ENCODE measurements at regions not wholly inside any gene's neighbourhood (a gene's known extent, or its start where the extent isn't known, plus 50 kb on each side); places are given as distances from the start of the nearest gene placed in this dataset.
A peak's percentile ranks its signal among the peaks of the same experiment; 100 is the strongest.

GRCh38 chr4:77236806-77237205 is 79.8 kb downstream of the CCNG2 start:
- Histone ChIP-seq H3K9ac (ENCODE audit: extremely low read depth, low read length, poor library complexity, severe bottlenecking) (no peak overlapping the region), H3K4me1 (ENCODE audit: control insufficient read depth, insufficient read depth, low read length) (peaks cover 5% of the 10 kb centered on the region), H3K27me3 (ENCODE audit: control insufficient read depth, insufficient read depth, low read length, poor library complexity, severe bottlenecking) (peaks cover 34% of the 10 kb centered on the region), H3K4me3 (ENCODE audit: low read length) (no peak overlapping the region), H3K27ac (ENCODE audit: low read depth, low read length) (no peak overlapping the region), H3K36me3 (ENCODE audit: control insufficient read depth, insufficient read depth, low read length) (no peaks in the 10 kb centered on the region), H3K9me3 (ENCODE audit: control insufficient read depth, low read length) (no peaks in the 10 kb centered on the region)
- H3K4me3 Mint-ChIP-seq, result no peak overlapping the region
- H3K27ac Mint-ChIP-seq, result no peak overlapping the region
- no peak for TF ChIP-seq CTCF (conservative IDR thresholded peaks at IDR 0.05)
- no peaks in the 10 kb centered on the region for H3K9me3 Mint-ChIP-seq
- WGBS, 2 experiments (ENCODE audit: insufficient coverage in 1 of 2, insufficient read length in 1 of 2), result 79 to 86% methylated on average over 2 to 3 of the region's 3 CpGs
- DNase-seq, result no peak
- H3K36me3 Mint-ChIP-seq (ENCODE audit: low read depth), result no peaks in the 10 kb centered on the region
- H3K27me3 Mint-ChIP-seq (ENCODE audit: insufficient read depth), result peaks cover 54% of the 10 kb centered on the region
- peaks cover 4% of the 10 kb centered on the region for H3K4me1 Mint-ChIP-seq

GRCh38 chr4:77240469-77241066 is 83.6 kb downstream of the CCNG2 start:
- no peak overlapping the region for H3K27ac Mint-ChIP-seq
- peaks cover 51% of the 10 kb centered on the region for H3K27me3 Mint-ChIP-seq (ENCODE audit: insufficient read depth)
- DNase-seq, result peak; percentile 95
- no peaks in the 10 kb centered on the region for H3K36me3 Mint-ChIP-seq (ENCODE audit: low read depth)
- 34 to 43% methylated on average over 7 to 10 of the region's 10 CpGs for WGBS, 2 experiments (ENCODE audit: insufficient coverage in 1 of 2, insufficient read length in 1 of 2)
- no peak overlapping the region for H3K9ac ChIP-seq (ENCODE audit: extremely low read depth, low read length, poor library complexity, severe bottlenecking)
- H3K4me1 Mint-ChIP-seq, result peaks cover 9% of the 10 kb centered on the region
- no peaks in the 10 kb centered on the region for H3K9me3 Mint-ChIP-seq
- H3K4me3 Mint-ChIP-seq, result no peak overlapping the region
- peaks cover 10% of the 10 kb centered on the region for H3K4me1 ChIP-seq (ENCODE audit: control insufficient read depth, insufficient read depth, low read length)
- no peaks in the 10 kb centered on the region for H3K36me3 ChIP-seq (ENCODE audit: control insufficient read depth, insufficient read depth, low read length)
- H3K27ac ChIP-seq (ENCODE audit: low read depth, low read length), result no peak overlapping the region
- no peak overlapping the region for H3K4me3 ChIP-seq (ENCODE audit: low read length)
- peaks cover 32% of the 10 kb centered on the region for H3K27me3 ChIP-seq (ENCODE audit: control insufficient read depth, insufficient read depth, low read length, poor library complexity, severe bottlenecking)
- no peaks in the 10 kb centered on the region for H3K9me3 ChIP-seq (ENCODE audit: control insufficient read depth, low read length)
- peak; percentile 93 for TF ChIP-seq CTCF (conservative IDR thresholded peaks at IDR 0.05)

GRCh38 chr4:77248805-77249204 is 91.8 kb downstream of the CCNG2 start:
- whole genome bisulfite sequencing, 2 experiments (ENCODE audit: insufficient coverage in 1 of 2, insufficient read length in 1 of 2), result 90 to 94% methylated on average over 4 of the region's 4 CpGs
- H3K9ac ChIP-seq (ENCODE audit: extremely low read depth, low read length, poor library complexity, severe bottlenecking), result no peak overlapping the region
- no peak overlapping the region for H3K27ac ChIP-seq (ENCODE audit: low read depth, low read length)
- no peaks in the 10 kb centered on the region for H3K36me3 Mint-ChIP-seq (ENCODE audit: low read depth)
- no peaks in the 10 kb centered on the region for H3K4me1 ChIP-seq (ENCODE audit: control insufficient read depth, insufficient read depth, low read length)
- no peaks in the 10 kb centered on the region for H3K36me3 ChIP-seq (ENCODE audit: control insufficient read depth, insufficient read depth, low read length)
- no peaks in the 10 kb centered on the region for H3K9me3 ChIP-seq (ENCODE audit: control insufficient read depth, low read length)
- no peaks in the 10 kb centered on the region for H3K9me3 Mint-ChIP-seq
- H3K4me1 Mint-ChIP-seq, result no peaks in the 10 kb centered on the region
- no peak overlapping the region for H3K4me3 Mint-ChIP-seq
- no peak overlapping the region for H3K27ac Mint-ChIP-seq
- peaks cover 36% of the 10 kb centered on the region for H3K27me3 ChIP-seq (ENCODE audit: control insufficient read depth, insufficient read depth, low read length, poor library complexity, severe bottlenecking)
- H3K4me3 ChIP-seq (ENCODE audit: low read length), result no peak overlapping the region
- DNase-seq, result no peak
- no peak for TF ChIP-seq CTCF (conservative IDR thresholded peaks at IDR 0.05)
- H3K27me3 Mint-ChIP-seq (ENCODE audit: insufficient read depth), result peaks cover 43% of the 10 kb centered on the region

All from endodermal cell (in vitro differentiated cells).